OCI-LY7 (cell line): ENCODE measurements at regions not wholly inside any gene's neighbourhood (a gene's known extent, or its start where the extent isn't known, plus 50 kb on each side); places are given as distances from the start of the nearest gene placed in this dataset.

Experiments
- BruUV-seq: library from RNA; stranded (reverse); fragments of 400-500 nt; replicated peaks from 2 replicates; lab custom pipeline; 2021; lab: Mats Ljungman, UMichigan
- CTCF ChIA-PET: fragments of 300-600 bp; sonication (Branson Sonifier 250); formaldehyde crosslinking; loops from one replicate; lab custom pipeline; 2022; ENCODE audit warnings: antibody characterized with exemption; ENCODE audit not compliant: unreplicated experiment; lab: Charles Lee
- POLR2A ChIA-PET: fragments of 300-600 bp; sonication (Branson Sonifier 250); formaldehyde crosslinking; loops from one replicate; lab custom pipeline; 2022; ENCODE audit warnings: antibody characterized with exemption; lab: Charles Lee
- DNase-seq: peaks from one replicate; pipeline ENCODE4 v3.0.0-alpha.2; 2015; ENCODE audit warnings: low spot score
- H2AFZ ChIP-seq: fragments of 200-600 bp; sonication (generic), shearing (Covaris generic); 2 replicates; pipeline ENCODE4 v1.6.1; 2014; ENCODE audit warnings: mild to moderate bottlenecking, antibody characterized with exemption, low read length, moderate library complexity
- H3K27ac ChIP-seq: fragments of 200-600 bp; sonication (generic); 2 replicates; pipeline ENCODE4 v1.5.1; 2014; ENCODE audit warnings: mixed run types, low read depth, mild to moderate bottlenecking, moderate library complexity, low read length, inconsistent platforms; ENCODE audit not compliant: poor library complexity, severe bottlenecking
- H3K36me3 ChIP-seq: fragments of 200-600 bp; sonication (generic); 2 replicates; pipeline ENCODE4 v1.6.1; 2014; ENCODE audit warnings: mild to moderate bottlenecking, antibody characterized with exemption, low read length, moderate library complexity, mixed read lengths; ENCODE audit not compliant: insufficient read depth
- H3K4me1 ChIP-seq: fragments of 200-600 bp; sonication (generic); 2 replicates; pipeline ENCODE4 v1.5.1; 2014; ENCODE audit warnings: mild to moderate bottlenecking, low read length; ENCODE audit not compliant: insufficient read depth, poor library complexity, severe bottlenecking
- H3K4me2 ChIP-seq: fragments of 200-600 bp; sonication (generic); 2 replicates; pipeline ENCODE4 v1.6.1; 2014; ENCODE audit warnings: mild to moderate bottlenecking, low read length
- H3K4me3 ChIP-seq: fragments of 200-600 bp; sonication (generic); 2 replicates; pipeline ENCODE4 v1.5.1; 2014; ENCODE audit warnings: mild to moderate bottlenecking, low read depth, low read length; ENCODE audit not compliant: poor library complexity, severe bottlenecking
- H3K79me2 ChIP-seq: fragments of 200-600 bp; sonication (generic); 2 replicates; pipeline ENCODE4 v1.6.1; 2016; ENCODE audit warnings: low read depth, mild to moderate bottlenecking, low read length, moderate library complexity, mixed read lengths; ENCODE audit not compliant: insufficient read depth
- H3K9me2 ChIP-seq: fragments of 200-600 bp; sonication (generic); 2 replicates; pipeline ENCODE4 v1.6.1; 2016; ENCODE audit warnings: mild to moderate bottlenecking, low read length, mixed read lengths; ENCODE audit not compliant: insufficient read depth
- H3K9me3 ChIP-seq: fragments of 200-600 bp; sonication (generic); 2 replicates; pipeline ENCODE4 v1.6.1; 2014; ENCODE audit warnings: mild to moderate bottlenecking, mixed run types, low read length, mixed read lengths
- H4K20me1 ChIP-seq: fragments of 200-600 bp; sonication (generic); 2 replicates; pipeline ENCODE4 v1.6.1; 2014; ENCODE audit warnings: mild to moderate bottlenecking, antibody characterized with exemption, low read length, moderate library complexity, mixed read lengths; ENCODE audit not compliant: insufficient read depth
- EZH2phosphoT487 ChIP-seq: fragments of 200-600 bp; sonication (generic); IDR thresholded peaks from 2 replicates; pipeline ENCODE4 v1.6.1; 2018; ENCODE audit warnings: low read depth, borderline replicate concordance, mild to moderate bottlenecking, mixed run types, antibody characterized with exemption, low read length, moderate library complexity, mixed read lengths
- intact Hi-C: fragments of 100-400 bp; cut with micrococcal nuclease; formaldehyde crosslinking; loops from one replicate; pipeline ENCODE4 v1.10.0; 2022; ENCODE audit not compliant: unreplicated experiment
- TF ChIP-seq, protein P1 (sequence below): fragments of 200-600 bp; sonication (generic); conservative IDR thresholded peaks from 2 replicates; pipeline ENCODE4 v1.5.1; 2014; ENCODE audit warnings: mild to moderate bottlenecking, antibody characterized with exemption, low read length, moderate library complexity, mixed read lengths

GRCh38 chr14:56049536-56049935, 68.7 kb upstream of the PELI2 start:
- TF ChIP-seq, protein P1, sequence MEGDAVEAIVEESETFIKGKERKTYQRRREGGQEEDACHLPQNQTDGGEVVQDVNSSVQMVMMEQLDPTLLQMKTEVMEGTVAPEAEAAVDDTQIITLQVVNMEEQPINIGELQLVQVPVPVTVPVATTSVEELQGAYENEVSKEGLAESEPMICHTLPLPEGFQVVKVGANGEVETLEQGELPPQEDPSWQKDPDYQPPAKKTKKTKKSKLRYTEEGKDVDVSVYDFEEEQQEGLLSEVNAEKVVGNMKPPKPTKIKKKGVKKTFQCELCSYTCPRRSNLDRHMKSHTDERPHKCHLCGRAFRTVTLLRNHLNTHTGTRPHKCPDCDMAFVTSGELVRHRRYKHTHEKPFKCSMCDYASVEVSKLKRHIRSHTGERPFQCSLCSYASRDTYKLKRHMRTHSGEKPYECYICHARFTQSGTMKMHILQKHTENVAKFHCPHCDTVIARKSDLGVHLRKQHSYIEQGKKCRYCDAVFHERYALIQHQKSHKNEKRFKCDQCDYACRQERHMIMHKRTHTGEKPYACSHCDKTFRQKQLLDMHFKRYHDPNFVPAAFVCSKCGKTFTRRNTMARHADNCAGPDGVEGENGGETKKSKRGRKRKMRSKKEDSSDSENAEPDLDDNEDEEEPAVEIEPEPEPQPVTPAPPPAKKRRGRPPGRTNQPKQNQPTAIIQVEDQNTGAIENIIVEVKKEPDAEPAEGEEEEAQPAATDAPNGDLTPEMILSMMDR = no peak
- no peak for TF ChIP-seq EZH2phosphoT487
- Histone ChIP-seq H3K4me1 (no peaks in the 10 kb centered on the region), H3K36me3 (no peaks in the 10 kb centered on the region), H4K20me1 (no peaks in the 10 kb centered on the region), H3K79me2 (no peaks in the 10 kb centered on the region), H3K4me3 (no peak overlapping the region), H3K9me2 (no peaks in the 10 kb centered on the region), H3K27ac (no peak overlapping the region), H3K9me3 (no peaks in the 10 kb centered on the region), H2AFZ (no peak overlapping the region), H3K4me2 (no peak overlapping the region)
- ChIA-PET CTCF (no interaction called here), POLR2A (no interaction called here)
- no peak for DNase-seq
- no TSS peak for BruUV-seq
- intact Hi-C loops = no loop called here

- no peak overlapping the region for H3K4me2 ChIP-seq
- no peak overlapping the region for H3K4me3 ChIP-seq
- ChIA-PET CTCF (no interaction called here), POLR2A (interaction anchor here (0.7 kb wide), 1 partner anchor 238 kb away, joined by 7 read pairs; no protein-coding TSS in a partner anchor)
- no peaks in the 10 kb centered on the region for H3K9me2 ChIP-seq
- no peaks in the 10 kb centered on the region for H3K4me1 ChIP-seq
- H3K36me3 ChIP-seq = no peaks in the 10 kb centered on the region
- TF ChIP-seq EZH2phosphoT487 = no peak
- TF ChIP-seq, protein P1 = no peak
- no peaks in the 10 kb centered on the region for H3K79me2 ChIP-seq
- no TSS peak for BruUV-seq
- H3K27ac ChIP-seq = no peak overlapping the region
- no peak overlapping the region for H2AFZ ChIP-seq
- intact Hi-C loops = no loop called here
- DNase-seq = no peak
- H3K9me3 ChIP-seq = no peaks in the 10 kb centered on the region
- no peaks in the 10 kb centered on the region for H4K20me1 ChIP-seq
Measured at GRCh38 chr14:56055511-56055910, 62.7 kb upstream of the PELI2 start.

DNA sequence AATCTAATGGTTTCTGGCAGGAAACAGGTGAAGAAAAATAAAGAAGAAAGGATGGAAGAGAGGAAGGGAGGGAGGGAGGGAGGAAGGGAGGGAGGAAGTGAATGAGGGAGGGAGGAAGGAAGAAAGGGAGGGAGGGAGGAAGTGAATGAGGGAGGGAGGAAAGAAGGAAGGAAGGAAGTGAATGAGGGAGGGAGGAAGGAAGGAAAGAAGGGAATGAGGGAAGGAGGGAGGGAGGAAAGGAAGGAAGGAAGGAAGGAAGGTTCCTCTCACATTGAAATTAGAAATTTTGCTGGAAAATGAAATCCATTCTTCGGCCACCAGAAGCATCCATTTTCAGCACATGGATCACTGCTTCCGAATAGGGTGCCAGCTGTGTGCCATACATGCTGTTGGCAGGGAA, 62.2 kb upstream of the PELI2 start:
- BruUV-seq = no TSS peak
- Histone ChIP-seq H2AFZ (no peak overlapping the region), H3K4me3 (no peak overlapping the region), H3K79me2 (no peaks in the 10 kb centered on the region), H3K4me1 (no peaks in the 10 kb centered on the region), H4K20me1 (no peaks in the 10 kb centered on the region), H3K9me2 (no peaks in the 10 kb centered on the region), H3K9me3 (no peaks in the 10 kb centered on the region), H3K4me2 (no peak overlapping the region), H3K36me3 (no peaks in the 10 kb centered on the region), H3K27ac (no peak overlapping the region)
- intact Hi-C loops = no loop called here
- TF ChIP-seq EZH2phosphoT487 = no peak
- ChIA-PET CTCF (no interaction called here), POLR2A (interaction anchor here (0.6 to 0.7 kb wide), 2 partner anchors 238 to 413 kb away, joined by 3 to 7 read pairs; no protein-coding TSS in a partner anchor)
- DNase-seq = no peak
